ENCODE measurements at regions not wholly inside any gene's neighbourhood (a gene's known extent, or its start where the extent isn't known, plus 50 kb on each side); places are given as distances from the start of the nearest gene placed in this dataset.
"Not testable (repeated sequence)": the region's sequence is repeated elsewhere in the genome, so short reads cannot be mapped to it uniquely, and the experiment has no call there.

- not testable (repeated sequence) for TF ChIP-seq CTCF (conservative IDR thresholded peaks at IDR 0.05); EZH2 (IDR thresholded peaks at IDR 0.05; ENCODE audit: low read depth)
Measured at GRCh38 chr4:26209378-26209777, 111.4 kb upstream of the RBPJ start.

All from PC-9 (cell line).